Left lung (tissue), 4 donors: ENCODE measurements at regions not wholly inside any gene's neighbourhood (a gene's known extent, or its start where the extent isn't known, plus 50 kb on each side); places are given as distances from the start of the nearest gene placed in this dataset.

Experiments
- ATAC-seq: fragments of 200-7000 bp; cut with Tn5 transposase; one replicate; pipeline ENCODE4 v1.9.1; 2020; ENCODE audit warnings: moderate library complexity
- DNase-seq, 4 donors: peaks; one replicate each; pipeline ENCODE4 v3.0.0-alpha.2; 2013 to 2020
- H3K27ac ChIP-seq, 2 donors: fragments of 200-600 bp; sonication (generic) in 1 of 2; one replicate each; pipeline versions ENCODE4 v1.5.0 to v1.8.0; 2020 to 2021
- H3K27me3 ChIP-seq, 2 donors: fragments of 200-600 bp; sonication (generic) in 1 of 2; one replicate each; pipeline versions ENCODE4 v1.5.0 to v1.8.0; 2020 to 2021
- H3K36me3 ChIP-seq, 2 donors: fragments of 200-600 bp; sonication (generic) in 1 of 2; one replicate each; pipeline versions ENCODE4 v1.5.0 to v1.8.0; 2020 to 2021
- H3K4me1 ChIP-seq, 2 donors: fragments of 200-600 bp; one replicate each; pipeline ENCODE4 v1.8.0; 2021
- H3K4me3 ChIP-seq, 2 donors: fragments of 200-600 bp; sonication (generic) in 1 of 2; one replicate each; pipeline versions ENCODE4 v1.5.0 to v1.8.0; 2020 to 2021; ENCODE audit warnings: mild to moderate bottlenecking in 1 of 2
- H3K9me3 ChIP-seq, 2 donors: fragments of 200-600 bp; sonication (generic) in 1 of 2; one replicate each; pipeline versions ENCODE4 v1.5.0 to v1.8.0; 2020 to 2021
- CTCF ChIP-seq, 2 donors: fragments of 200-600 bp; sonication (generic) in 1 of 2; IDR thresholded peaks; one replicate each; pipeline versions ENCODE4 v1.5.0 to v1.8.0; 2021; ENCODE audit warnings: antibody characterized with exemption in 2 of 2
- intact Hi-C, 2 donors: fragments of 100-400 bp; cut with DNase I; formaldehyde crosslinking; loops; one replicate each; pipeline versions ENCODE4 v1.11.2 to v1.14.2; 2022
- donor health status: DM: no; HTN: yes; CAD: no.
- donor health status: DM: no; HTN: no; CAD: no.

- H3K4me3 ChIP-seq, result no peak overlapping the region
- DNase-seq (no peak), ATAC-seq (no peak)
- no peaks in the 10 kb centered on the region for H3K36me3 ChIP-seq
- no peaks in the 10 kb centered on the region for H3K27me3 ChIP-seq
- TF ChIP-seq CTCF (IDR thresholded peaks at IDR 0.05), result no peak
- intact Hi-C loops, result no loop called here
- no peaks in the 10 kb centered on the region for H3K9me3 ChIP-seq
- no peaks in the 10 kb centered on the region for H3K4me1 ChIP-seq
- H3K27ac ChIP-seq, result no peak overlapping the region
Measured at GRCh38 chr5:153050496-153051179, 439.8 kb upstream of the GRIA1 start.

- no peak for ATAC-seq
- Histone ChIP-seq H3K27ac (no peak overlapping the region), H3K27me3 (no peaks in the 10 kb centered on the region), H3K4me1 (no peaks in the 10 kb centered on the region), H3K9me3 (no peaks in the 10 kb centered on the region), H3K36me3 (no peaks in the 10 kb centered on the region), H3K4me3 (no peak overlapping the region)
- intact Hi-C loops, result no loop called here
- TF ChIP-seq CTCF (IDR thresholded peaks at IDR 0.05), result no peak
- no peak for DNase-seq
Measured at GRCh38 chr5:153066281-153066680, 424.2 kb upstream of the GRIA1 start.

- Histone ChIP-seq H3K9me3 (no peaks in the 10 kb centered on the region), H3K36me3 (no peaks in the 10 kb centered on the region), H3K27me3 (no peaks in the 10 kb centered on the region), H3K4me3 (no peak overlapping the region), H3K27ac (no peak overlapping the region), H3K4me1 (no peaks in the 10 kb centered on the region)
- no peak for TF ChIP-seq CTCF (IDR thresholded peaks at IDR 0.05)
- intact Hi-C loops, result no loop called here
- DNase-seq (no peak), ATAC-seq (no peak)
Measured at GRCh38 chr5:153067869-153068268, 422.6 kb upstream of the GRIA1 start.

- no peak for TF ChIP-seq CTCF (IDR thresholded peaks at IDR 0.05)
- no peak for ATAC-seq
Measured at GRCh38 chr5:153079396-153079795, 411.1 kb upstream of the GRIA1 start.

GRCh38 chr5:153080940-153081339 lies 409.5 kb upstream of the GRIA1 start:
- no peak for ATAC-seq
- no peaks in the 10 kb centered on the region for H3K4me1 ChIP-seq
- DNase-seq, result no peak
- H3K27me3 ChIP-seq, result no peaks in the 10 kb centered on the region
- TF ChIP-seq CTCF (IDR thresholded peaks at IDR 0.05), result no peak
- H3K9me3 ChIP-seq, result peaks cover 0 to 2% of the 10 kb centered on the region in 2 donors
- H3K27ac ChIP-seq, result no peak overlapping the region
- H3K4me3 ChIP-seq, result no peak overlapping the region
- intact Hi-C loops, result no loop called here
- no peaks in the 10 kb centered on the region for H3K36me3 ChIP-seq

More at GRCh38 chr5:153079396-153079795, 411.1 kb upstream of the GRIA1 start:
- DNase-seq, result no peak
- Histone ChIP-seq H3K27ac (no peak overlapping the region), H3K27me3 (no peaks in the 10 kb centered on the region), H3K4me1 (no peaks in the 10 kb centered on the region), H3K36me3 (no peaks in the 10 kb centered on the region), H3K9me3 (peaks cover 0 to 2% of the 10 kb centered on the region in 2 donors), H3K4me3 (no peak overlapping the region)
- intact Hi-C loops, result no loop called here
